ENCODE measurements at regions not wholly inside any gene's neighbourhood (a gene's known extent, or its start where the extent isn't known, plus 50 kb on each side); places are given as distances from the start of the nearest gene placed in this dataset.
"Not testable (repeated sequence)": the region's sequence is repeated elsewhere in the genome, so short reads cannot be mapped to it uniquely, and the experiment has no call there.

DNA sequence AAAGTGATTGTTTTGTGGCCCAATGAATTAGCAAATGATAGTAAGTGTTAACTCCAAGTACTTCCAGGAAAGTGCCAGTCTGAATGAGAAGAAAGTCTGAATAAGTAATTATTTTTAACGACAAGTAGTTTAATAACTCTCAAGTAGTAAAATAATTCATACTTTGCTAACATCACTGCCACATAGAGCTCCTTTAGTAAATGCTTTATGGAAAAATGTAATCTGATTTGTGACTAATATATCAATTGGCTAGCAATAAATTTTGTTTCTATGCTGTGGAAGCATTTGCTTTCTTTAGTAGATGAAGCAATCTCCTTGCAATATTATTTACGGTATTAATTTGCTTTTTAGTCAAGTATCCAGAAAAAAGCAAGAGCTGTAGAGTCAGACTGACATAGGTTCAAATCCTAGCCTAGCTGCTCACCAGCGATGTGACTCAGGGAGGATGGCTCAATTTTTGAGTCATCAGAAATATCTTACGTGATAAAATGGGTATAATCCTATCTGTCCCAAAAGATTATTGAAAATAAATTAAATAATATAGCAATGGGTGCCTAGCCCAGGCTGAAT lies 329.3 kb downstream of the FGFR2 start:
- Histone ChIP-seq H3K27ac (no peak overlapping the region), H3K27me3 (no peaks in the 10 kb centered on the region), H3K36me3 (no peaks in the 10 kb centered on the region), H3K9me3 (no peaks in the 10 kb centered on the region), H3K4me1 (peaks cover 0 to 16% (median 2%) of the 10 kb centered on the region in 4 donors), H3K4me3 (no peak overlapping the region)
- no peak for DNase-seq
- 80 to 84% methylated on average over 4 of the region's 4 CpGs for WGBS, 2 donors (ENCODE audit: low coverage in 1 of 2)
- in situ Hi-C loops (cut with MboI; ENCODE audit: low pct_ligation_motif_present in 1 of 4, low pct_unique_long_range_greater_than_20kb in 1 of 4, low sequenced_read_pairs in 3 of 4): no loop called here
- TF ChIP-seq, protein P1, sequence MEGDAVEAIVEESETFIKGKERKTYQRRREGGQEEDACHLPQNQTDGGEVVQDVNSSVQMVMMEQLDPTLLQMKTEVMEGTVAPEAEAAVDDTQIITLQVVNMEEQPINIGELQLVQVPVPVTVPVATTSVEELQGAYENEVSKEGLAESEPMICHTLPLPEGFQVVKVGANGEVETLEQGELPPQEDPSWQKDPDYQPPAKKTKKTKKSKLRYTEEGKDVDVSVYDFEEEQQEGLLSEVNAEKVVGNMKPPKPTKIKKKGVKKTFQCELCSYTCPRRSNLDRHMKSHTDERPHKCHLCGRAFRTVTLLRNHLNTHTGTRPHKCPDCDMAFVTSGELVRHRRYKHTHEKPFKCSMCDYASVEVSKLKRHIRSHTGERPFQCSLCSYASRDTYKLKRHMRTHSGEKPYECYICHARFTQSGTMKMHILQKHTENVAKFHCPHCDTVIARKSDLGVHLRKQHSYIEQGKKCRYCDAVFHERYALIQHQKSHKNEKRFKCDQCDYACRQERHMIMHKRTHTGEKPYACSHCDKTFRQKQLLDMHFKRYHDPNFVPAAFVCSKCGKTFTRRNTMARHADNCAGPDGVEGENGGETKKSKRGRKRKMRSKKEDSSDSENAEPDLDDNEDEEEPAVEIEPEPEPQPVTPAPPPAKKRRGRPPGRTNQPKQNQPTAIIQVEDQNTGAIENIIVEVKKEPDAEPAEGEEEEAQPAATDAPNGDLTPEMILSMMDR (IDR thresholded peaks at IDR 0.05): no peak
- TF ChIP-seq POLR2AphosphoS5 (IDR thresholded peaks at IDR 0.05): no peak
- no peak for TF ChIP-seq POLR2A (IDR thresholded peaks at IDR 0.05)
- TF ChIP-seq EP300 (IDR thresholded peaks at IDR 0.05; ENCODE audit: low read depth): no peak
- intact Hi-C loops (cut with DNase I; ENCODE audit: low total_unique reads): no loop called here

DNA sequence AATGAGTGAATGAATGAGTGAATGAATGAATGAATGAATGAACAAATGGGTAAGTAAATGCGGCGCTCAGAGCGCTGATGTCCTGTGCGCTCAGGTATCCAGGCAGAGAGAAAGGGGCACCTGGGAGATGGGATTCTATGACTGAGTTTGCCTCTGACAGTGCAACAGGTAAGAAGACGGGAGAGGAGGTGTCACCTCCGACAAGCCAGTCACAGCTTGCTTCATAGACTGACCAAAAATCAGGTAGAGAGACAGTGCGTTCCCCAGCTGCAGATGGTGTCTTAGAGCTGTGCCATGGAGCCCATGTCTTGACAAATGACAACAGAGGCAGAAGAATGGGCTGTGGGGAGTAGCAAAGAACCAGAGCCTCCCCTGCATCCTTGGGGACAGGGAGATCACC lies 327.3 kb downstream of the FGFR2 start:
- intact Hi-C loops (cut with DNase I; ENCODE audit: low total_unique reads) (no loop called here), in situ Hi-C loops (cut with MboI; ENCODE audit: low pct_ligation_motif_present in 1 of 4, low pct_unique_long_range_greater_than_20kb in 1 of 4, low sequenced_read_pairs in 3 of 4) (no loop called here)
- H3K36me3 ChIP-seq: no peaks in the 10 kb centered on the region
- no peaks in the 10 kb centered on the region for H3K9me3 ChIP-seq
- no peaks in the 10 kb centered on the region for H3K27me3 ChIP-seq
- DNase-seq: no peak
- no peak overlapping the region for H3K4me3 ChIP-seq
- TF ChIP-seq POLR2AphosphoS5 (IDR thresholded peaks at IDR 0.05) (no peak), POLR2A (IDR thresholded peaks at IDR 0.05) (no peak), EP300 (IDR thresholded peaks at IDR 0.05; ENCODE audit: low read depth) (no peak)
- TF ChIP-seq, protein P1 (IDR thresholded peaks at IDR 0.05): no peak
- H3K27ac ChIP-seq: no peak overlapping the region
- WGBS, 2 donors (ENCODE audit: low coverage in 1 of 2): 90 to 96% methylated on average over 4 to 7 of the region's 7 CpGs
- peaks cover 0 to 6% (median 0%) of the 10 kb centered on the region in 4 donors for H3K4me1 ChIP-seq

DNA sequence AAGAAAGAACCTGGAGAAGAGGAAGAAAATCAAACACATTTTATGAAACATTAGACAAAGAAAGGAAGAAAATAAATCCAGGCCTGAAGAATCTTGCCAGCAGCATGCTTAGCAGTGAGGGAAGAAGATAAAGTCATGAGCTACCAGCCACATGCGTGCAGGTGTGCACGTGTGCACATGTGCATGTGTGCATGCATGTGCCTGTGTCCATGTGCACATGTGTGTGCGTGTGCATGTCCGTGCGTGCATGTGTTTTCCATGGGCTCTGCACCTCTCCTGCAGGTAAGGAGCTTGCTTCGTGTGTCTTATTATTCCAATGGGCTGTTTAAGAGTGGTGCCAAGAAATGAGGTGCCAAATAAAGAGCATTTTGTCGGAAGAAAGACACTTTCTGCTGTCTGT lies 322.2 kb downstream of the FGFR2 start:
- TF ChIP-seq, protein P1 (IDR thresholded peaks at IDR 0.05): no peak
- TF ChIP-seq POLR2A (IDR thresholded peaks at IDR 0.05): no peak
- TF ChIP-seq POLR2AphosphoS5 (IDR thresholded peaks at IDR 0.05): no peak
- intact Hi-C loops (cut with DNase I; ENCODE audit: low total_unique reads) (no loop called here), in situ Hi-C loops (cut with MboI; ENCODE audit: low pct_ligation_motif_present in 1 of 4, low pct_unique_long_range_greater_than_20kb in 1 of 4, low sequenced_read_pairs in 3 of 4) (no loop called here)
- Histone ChIP-seq H3K9me3 (no peaks in the 10 kb centered on the region), H3K4me3 (no peak overlapping the region), H3K4me1 (peaks cover 0 to 3% (median 0%) of the 10 kb centered on the region in 4 donors), H3K27ac (no peak overlapping the region), H3K36me3 (no peaks in the 10 kb centered on the region), H3K27me3 (no peaks in the 10 kb centered on the region)
- 86 to 92% methylated on average over 1 to 7 of the region's 7 CpGs for WGBS, 2 donors (ENCODE audit: low coverage in 1 of 2)
- DNase-seq: no peak

DNA sequence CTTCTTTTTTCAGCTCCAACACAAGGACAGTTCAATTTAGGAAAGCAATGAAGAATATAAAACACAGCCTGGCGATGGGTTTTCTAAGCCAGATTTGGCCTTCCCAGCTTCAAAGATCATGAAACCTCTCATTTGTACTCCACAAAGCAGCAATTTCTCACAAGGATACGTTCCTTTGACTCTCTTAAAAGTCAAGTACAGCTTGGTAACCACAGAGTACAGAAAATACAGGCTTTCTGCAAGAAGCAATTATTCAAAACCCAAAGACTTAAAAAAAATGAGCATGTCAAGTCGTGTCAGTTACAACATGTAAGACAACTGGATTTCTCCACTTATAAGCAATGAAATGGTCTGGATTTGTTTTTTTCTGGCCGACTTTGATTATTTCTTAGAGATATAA lies 321.4 kb downstream of the FGFR2 start:
- intact Hi-C loops (cut with DNase I; ENCODE audit: low total_unique reads) (no loop called here), in situ Hi-C loops (cut with MboI; ENCODE audit: low pct_ligation_motif_present in 1 of 4, low pct_unique_long_range_greater_than_20kb in 1 of 4, low sequenced_read_pairs in 3 of 4) (no loop called here)
- no peak overlapping the region for H3K27ac ChIP-seq
- no peak for DNase-seq
- H3K36me3 ChIP-seq: no peaks in the 10 kb centered on the region
- H3K9me3 ChIP-seq: no peaks in the 10 kb centered on the region
- WGBS, 2 donors (ENCODE audit: low coverage in 1 of 2): 82% methylated on average over 4 of the region's 4 CpGs
- peaks cover 0 to 7% (median 0%) of the 10 kb centered on the region in 4 donors for H3K4me1 ChIP-seq
- no peak overlapping the region for H3K4me3 ChIP-seq
- no peaks in the 10 kb centered on the region for H3K27me3 ChIP-seq
- no peak for TF ChIP-seq EP300 (IDR thresholded peaks at IDR 0.05; ENCODE audit: low read depth)
- TF ChIP-seq POLR2A (IDR thresholded peaks at IDR 0.05): no peak
- no peak for TF ChIP-seq POLR2AphosphoS5 (IDR thresholded peaks at IDR 0.05)
- TF ChIP-seq, protein P1 (IDR thresholded peaks at IDR 0.05): no peak

DNA sequence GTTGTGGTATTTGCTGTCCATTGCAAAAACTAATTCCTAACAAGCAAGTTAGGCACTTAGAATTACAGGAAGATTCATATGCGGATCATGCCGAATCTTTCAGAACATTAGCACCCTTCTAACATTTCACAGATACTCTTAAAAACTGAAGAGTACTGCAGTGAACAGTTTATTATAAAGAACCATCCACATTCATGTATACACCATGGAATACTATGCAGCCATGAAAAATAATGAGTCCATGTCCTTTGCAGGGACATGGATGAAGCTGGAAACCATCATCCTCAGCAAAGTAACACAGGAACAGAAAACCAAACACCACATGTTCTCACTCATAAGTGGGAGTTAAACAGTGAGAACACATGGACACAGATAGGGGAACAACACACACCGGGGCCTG lies 319.9 kb downstream of the FGFR2 start:
- in situ Hi-C loops (cut with MboI; ENCODE audit: low pct_ligation_motif_present in 1 of 4, low pct_unique_long_range_greater_than_20kb in 1 of 4, low sequenced_read_pairs in 3 of 4); H3K27me3 ChIP-seq; intact Hi-C loops (cut with DNase I; ENCODE audit: low total_unique reads); H3K36me3 ChIP-seq; DNase-seq; H3K4me3 ChIP-seq; H3K27ac ChIP-seq; H3K9me3 ChIP-seq: not testable (repeated sequence)
- peaks cover 0 to 16% (median 2%) of the 10 kb centered on the region in 4 donors for H3K4me1 ChIP-seq
- 92 to 95% methylated on average over 2 to 3 of the region's 3 CpGs for WGBS, 2 donors (ENCODE audit: low coverage in 1 of 2)
